ENCODE measurements at regions not wholly inside any gene's neighbourhood (a gene's known extent, or its start where the extent isn't known, plus 50 kb on each side); places are given as distances from the start of the nearest gene placed in this dataset.

DNA sequence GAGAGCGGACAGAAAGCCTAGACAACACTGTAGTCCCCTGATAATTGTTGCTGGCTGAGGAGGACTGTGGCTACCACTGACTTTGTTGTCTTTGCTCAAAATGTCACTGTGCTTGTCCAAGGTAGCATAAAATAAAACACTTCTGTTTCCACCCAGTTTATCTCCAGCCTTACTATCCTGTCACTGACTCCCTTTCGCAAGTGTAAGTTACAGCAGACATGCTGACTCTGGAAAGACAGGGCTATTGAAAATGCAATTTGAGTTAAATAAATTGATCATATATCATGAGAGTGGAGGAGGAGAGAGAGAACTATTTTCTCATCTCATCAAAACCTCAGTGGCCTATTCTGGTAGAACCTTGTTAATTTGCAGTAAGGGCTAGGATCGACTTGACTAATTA, 138.0 kb upstream of the KIRREL3 start:
- DNase-seq (ENCODE audit: low read depth in 2 of 2): no peak

DNA sequence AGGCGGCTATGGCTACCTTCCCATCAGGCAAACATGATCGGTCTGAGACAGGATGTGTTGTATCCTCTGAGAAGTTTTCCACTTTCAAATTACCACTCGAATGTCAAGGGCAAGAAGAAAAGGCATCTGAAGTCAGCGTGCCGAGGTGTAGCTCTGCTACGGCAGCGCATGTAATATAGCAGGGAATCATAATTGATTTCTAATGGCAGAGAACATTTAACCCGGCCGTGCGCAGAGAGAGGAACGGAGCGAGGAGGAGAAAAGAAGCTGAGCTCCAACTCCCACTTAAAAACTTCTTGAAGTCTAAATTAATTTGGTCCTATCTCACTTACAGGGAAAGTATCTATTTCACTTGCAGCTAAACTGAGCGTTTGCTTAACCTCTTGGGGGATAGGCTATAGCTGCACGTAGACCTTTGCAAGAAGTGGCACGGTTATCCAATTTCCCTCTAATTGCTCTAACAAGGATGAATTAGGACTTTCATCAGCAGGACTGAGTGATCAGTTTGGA, 137.3 kb upstream of the KIRREL3 start:
- no peak for DNase-seq (ENCODE audit: low read depth in 2 of 2)

DNA sequence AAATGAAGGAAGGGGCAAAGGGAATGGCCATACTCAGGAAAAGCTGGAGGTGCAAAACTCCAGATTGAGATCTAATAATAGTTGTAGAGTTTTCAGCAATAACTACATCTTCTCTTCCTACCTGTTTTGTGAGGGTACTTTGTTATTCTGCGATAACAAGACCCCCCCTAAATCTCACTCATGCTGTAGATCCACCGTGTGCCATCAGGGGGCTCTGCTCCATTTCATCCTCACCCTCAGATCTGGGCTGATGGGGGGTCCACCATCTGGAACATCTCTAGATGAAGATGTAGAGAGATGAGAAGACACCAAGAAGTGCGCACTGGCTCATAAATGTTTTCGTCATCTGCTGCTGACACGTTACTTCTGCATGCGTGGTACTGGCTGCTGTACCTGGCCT, 135.9 kb upstream of the KIRREL3 start:
- DNase-seq (ENCODE audit: low read depth in 2 of 2): no peak

DNA sequence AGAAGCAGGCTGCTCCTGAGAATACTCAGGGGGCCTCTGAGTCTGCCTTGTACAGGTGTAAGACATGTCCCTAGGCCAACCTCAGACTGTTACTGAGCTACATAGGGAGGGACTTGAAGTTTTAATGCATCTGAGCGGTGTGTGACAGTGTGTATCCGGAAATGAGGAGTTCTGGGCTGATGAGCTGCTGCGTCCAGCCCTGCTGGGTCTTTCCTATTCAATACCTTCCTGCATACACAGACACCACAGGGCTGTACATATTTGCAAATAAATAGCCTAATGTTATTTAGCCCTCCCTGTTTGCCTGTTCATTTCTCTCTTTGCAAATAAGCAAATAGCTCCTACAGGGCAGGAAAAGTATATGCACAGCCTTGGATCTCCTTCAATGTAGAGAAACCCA, 134.7 kb upstream of the KIRREL3 start:
- DNase-seq (ENCODE audit: low read depth in 2 of 2): no peak

DNA sequence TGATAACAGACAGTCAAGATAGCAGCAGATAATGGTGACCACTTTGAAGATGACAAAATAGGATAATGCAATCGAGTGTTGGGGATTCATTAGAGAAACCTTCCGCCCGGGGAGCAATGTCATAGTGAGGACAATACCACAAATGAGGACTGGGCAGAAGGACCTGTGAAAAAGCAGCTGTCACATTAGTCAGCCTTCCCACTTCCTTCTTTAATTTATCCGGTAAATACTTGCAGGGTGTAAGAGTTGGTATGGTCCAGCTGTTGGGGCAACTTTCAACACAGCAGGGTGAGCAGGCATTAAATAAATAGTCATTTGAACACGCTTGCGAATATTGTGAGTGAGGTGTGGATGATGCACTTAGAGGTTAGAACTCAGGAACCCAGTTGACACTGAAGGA, 132.5 kb upstream of the KIRREL3 start:
- no peak for DNase-seq (ENCODE audit: low read depth in 2 of 2)

DNA sequence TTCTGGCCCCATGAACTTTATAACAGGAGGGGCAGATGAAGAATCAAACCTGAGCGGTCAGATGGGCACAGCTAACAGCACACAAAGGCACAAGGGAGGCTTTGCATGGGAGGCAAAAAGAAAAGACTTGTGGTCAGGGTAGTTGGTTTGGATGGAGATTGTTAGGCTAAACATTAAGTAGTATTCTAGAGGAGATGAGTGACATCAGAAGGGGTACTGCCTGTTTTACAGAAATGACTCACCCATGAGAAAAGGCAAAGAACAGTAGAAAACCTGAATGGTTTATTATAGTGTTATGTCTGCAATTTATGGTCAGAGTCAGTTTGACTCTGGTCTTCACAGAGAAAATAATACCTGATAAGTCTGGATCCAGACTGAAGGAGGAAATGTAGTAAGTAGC, 129.8 kb upstream of the KIRREL3 start:
- DNase-seq (ENCODE audit: low read depth in 2 of 2): no peak

DNA sequence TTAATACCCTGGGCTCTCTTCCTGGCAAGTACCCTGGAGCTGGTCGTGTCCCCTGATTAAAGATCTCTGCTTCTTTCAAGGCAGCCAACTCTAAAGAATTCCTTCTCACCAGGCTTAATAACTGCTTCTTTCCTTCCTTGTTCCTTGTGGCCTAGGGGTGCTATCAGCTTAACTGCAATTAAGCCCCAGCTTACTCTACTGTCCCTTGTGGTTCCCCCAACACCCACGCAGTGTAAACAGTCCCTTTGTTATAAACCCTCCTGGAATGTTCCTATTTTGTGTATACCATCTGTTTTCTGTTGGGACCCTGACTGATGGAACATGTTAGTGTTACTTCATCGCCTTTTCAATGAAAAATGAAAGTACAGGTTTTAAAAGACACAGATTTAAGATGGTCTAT, 126.4 kb upstream of the KIRREL3 start:
- DNase-seq (ENCODE audit: low read depth in 2 of 2): no peak

DNA sequence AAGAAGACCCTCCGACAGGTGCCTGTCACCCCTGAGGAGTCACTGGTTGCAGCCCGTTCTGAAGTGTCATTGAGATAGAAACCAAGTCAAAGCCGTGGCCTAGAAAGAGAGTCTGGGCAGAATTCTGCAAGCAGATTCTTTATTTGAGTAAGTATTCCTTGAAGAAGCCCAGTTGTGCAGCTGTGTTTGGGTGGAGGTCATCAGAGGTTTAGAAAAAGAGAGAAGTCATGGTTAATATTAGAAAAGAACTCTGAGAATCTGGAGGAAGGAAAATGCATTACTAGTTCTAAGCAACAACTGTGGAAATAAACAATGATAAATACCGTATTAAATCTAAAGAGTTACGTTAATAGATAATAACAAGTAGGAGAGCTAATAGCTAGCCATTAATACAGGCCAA, 118.8 kb upstream of the KIRREL3 start:
- no peak for DNase-seq (ENCODE audit: low read depth in 2 of 2)

DNA sequence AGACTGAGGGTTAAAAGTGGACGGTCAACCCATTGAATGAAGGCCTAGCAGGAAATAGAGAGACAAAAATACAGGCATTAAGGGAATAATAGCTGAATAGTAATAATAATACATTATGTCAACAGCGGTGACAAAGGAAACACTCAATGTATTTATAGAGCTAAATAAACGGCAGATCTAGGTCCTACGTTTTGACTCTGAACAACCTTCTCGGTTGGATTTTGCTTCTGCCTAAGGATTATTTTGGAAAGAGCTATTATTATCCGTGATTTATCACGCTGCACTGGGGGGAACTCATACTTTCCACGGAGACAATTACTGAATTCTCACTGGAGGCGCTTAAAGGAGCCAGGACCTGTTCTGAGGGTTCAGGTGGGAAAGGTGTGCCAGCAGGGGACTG, 118.2 kb upstream of the KIRREL3 start:
- DNase-seq (ENCODE audit: low read depth in 2 of 2): no peak

DNA sequence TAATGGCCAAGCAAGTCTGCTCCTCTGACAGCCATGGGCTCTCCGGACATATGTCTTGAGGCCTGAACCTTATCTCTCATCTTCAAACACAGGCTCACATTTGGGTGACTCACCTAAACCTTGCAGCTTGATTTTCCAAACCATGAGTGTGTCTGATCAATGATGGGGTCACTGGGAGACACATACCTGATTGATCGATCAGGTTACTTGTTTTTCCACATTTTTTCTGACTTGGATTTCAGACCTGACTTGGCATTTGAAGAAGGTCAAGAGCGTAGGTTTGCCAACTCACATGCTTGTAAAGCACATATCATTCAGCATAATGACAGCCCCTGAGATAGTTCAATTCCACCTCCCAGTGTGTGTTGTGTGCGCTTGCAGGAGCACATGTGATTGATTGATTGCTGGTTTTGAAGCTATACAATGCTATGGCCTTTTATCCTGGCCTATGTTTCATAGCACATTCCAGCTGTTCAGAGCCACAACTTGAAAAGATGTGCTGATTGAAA, 116.7 kb upstream of the KIRREL3 start:
- no peak for DNase-seq (ENCODE audit: low read depth in 2 of 2)

DNA sequence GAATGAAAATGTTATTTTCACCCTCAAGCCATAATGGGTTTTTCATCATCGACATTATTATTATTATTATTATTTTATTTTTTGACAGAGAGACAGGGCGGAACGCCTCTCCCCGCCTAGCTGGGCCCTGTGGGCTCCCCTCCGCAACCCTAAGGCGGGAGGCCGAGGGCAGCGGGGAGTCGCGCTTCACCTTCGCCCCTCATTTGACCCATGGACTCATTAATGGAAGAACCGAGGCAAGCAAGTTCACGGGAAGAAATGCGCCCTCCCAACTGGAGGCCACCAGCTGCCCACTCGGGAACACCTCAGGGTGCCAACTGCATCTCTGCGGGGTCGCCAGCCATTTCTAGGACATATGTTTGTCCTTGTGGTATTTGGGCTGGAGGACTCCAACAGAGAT, 115.3 kb upstream of the KIRREL3 start:
- no peak for DNase-seq (ENCODE audit: low read depth in 2 of 2)

DNA sequence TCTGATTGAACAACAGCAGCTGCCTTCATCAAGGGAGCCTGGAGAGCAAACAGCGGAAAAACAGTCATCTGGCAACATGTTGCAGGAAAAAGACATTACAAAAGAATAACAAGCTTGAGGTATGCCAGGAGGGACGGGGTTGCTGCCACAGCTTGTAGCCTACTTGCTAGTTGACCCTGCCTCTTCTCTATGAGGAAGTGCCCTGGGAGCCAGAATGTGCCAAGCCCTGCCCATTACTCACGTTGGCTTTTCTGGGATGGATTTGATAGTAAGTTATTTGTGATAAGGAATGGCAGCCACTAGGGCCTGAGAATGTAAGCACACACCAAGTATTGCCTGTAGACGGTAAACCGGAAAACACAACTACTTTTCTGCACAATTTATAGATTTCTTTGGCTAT, 113.5 kb upstream of the KIRREL3 start:
- no peak for DNase-seq (ENCODE audit: low read depth in 2 of 2)

DNA sequence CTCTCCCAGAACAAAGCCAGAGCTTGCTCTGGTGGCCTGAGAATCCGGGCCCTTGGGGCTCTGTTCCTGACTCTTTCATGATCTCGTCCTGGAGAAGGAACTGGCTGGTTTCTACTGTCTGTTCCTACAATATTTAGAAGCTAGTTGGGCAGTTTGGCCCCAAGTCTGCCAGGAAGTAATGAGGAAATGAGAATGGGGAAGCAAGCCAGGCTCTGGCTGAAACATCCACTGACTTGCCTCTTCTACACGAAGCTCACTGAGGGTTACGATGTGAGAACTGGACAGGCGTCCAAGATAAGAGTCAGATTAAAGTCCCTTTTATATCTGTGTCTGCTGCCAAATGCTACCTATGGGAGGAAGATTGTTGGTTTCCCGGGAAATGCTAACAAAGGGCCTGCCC, 110.0 kb upstream of the KIRREL3 start:
- no peak for DNase-seq (ENCODE audit: low read depth in 2 of 2)

DNA sequence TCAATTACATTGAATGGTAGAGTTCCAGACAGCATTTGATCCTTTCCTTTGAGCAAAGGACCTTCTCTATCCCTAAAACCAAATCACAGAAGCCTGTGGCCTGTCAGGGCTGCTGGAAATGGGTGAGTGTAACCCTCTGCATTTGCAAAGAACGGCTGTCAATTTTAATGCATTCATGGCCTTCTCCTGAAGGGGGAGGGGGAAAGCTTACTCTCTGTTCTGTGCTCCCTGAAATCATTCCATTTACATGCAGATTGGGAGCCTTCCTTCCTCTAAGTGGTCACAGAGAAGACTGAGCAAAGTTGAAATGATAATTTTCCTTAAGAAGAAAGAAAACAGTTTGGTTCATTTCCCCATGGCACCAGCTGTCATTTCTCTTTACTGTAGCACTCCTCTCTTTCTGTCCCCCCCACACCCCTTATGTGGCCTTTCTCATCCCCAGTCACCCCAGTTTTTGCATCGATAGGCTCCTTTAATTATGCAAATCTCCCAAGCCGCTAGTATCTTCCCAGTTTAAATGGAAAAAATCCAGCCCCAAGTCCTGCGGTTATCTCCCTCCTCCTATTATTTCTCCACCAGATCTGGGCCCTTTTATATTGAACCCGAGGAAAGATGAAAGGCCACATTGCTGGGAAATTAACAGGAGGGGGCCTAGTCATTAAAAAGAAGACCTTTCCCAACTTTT, 109.4 kb upstream of the KIRREL3 start:
- DNase-seq (ENCODE audit: low read depth in 2 of 2): no peak

DNA sequence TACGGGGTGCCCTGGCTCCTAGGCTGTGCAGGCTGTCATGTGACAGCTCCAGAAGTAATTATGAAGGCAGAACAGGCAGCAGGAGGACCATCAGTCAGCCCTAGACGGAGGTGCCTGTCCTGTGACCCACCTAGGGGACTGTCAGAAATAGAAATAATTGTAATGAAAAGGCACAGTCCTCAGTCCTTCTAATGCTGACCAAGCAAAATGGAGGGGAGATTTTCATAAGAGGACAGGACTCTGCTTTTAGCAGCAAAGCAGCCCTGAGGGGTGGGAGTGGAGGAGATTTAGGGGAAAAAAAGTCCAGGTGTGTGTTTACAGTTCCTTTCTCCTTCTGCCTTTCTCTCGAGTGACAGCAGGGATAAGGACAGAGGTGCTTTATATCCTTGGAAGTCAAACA, 108.3 kb upstream of the KIRREL3 start:
- no peak for DNase-seq (ENCODE audit: low read depth in 2 of 2)

DNA sequence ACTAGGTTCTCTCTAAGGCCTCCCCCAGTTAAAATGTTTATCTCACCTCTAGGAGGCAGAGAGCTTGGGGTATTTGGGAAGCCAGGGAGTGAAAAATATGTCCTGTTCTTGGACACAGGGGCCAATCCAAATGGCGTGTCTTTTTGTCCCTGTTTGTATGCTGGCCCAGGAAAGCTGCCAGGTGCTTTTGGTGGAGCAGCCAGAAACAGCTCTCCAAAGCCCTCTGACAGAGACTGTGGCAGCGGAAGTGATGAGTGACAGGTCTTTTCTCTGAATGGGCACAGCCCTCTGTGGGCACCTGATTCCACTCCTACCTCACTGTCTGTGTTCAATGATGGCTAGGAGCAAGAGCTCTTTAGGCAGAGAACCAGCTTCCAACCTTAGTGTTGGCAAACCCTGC, 106.4 kb upstream of the KIRREL3 start:
- no peak for DNase-seq (ENCODE audit: low read depth in 2 of 2)

DNA sequence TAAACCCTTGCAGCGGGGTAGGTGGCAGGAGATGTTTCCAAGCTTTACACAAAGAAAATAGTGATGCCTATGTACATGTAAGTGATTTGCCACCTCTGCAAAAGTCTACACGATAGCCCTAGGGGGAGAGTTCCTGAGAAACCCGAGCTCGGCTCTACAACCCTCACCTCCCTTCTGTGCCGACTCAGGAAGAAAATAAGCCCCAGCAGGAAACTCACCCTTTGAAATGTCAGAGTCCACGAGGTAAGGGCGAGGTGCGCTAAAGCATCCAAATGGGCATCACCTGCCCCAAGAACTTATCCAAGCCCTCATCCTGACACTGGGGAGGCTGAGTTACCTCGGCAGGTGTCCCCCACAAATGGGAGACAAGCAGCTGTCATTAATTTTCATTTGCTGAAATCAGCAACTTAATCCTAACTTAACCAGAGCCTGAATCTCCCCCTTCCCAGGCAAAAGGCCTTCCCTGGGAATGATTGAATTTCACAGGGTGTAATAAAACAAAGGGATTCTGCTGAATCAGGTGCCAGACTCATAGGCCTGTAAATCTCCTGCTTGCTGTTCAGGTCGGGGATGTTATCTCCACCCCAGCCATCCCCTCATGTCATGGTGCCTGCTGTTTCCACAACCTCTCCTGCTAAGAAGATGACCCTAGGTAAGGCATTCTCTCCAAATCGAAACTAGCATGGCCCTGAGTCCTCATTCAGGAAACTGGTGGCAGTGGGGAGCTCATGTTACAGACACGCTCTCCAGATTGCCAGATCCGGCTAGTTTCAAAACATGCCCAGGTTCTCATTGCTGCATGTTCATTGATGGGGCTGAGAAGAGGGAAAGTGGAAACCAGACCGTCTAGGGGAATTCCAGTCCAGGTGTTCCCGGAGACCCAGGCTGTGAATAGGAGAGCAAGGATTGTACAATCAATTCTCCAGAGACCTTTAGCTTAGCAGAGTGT, 105.3 kb upstream of the KIRREL3 start:
- DNase-seq (ENCODE audit: low read depth in 2 of 2): no peak

DNA sequence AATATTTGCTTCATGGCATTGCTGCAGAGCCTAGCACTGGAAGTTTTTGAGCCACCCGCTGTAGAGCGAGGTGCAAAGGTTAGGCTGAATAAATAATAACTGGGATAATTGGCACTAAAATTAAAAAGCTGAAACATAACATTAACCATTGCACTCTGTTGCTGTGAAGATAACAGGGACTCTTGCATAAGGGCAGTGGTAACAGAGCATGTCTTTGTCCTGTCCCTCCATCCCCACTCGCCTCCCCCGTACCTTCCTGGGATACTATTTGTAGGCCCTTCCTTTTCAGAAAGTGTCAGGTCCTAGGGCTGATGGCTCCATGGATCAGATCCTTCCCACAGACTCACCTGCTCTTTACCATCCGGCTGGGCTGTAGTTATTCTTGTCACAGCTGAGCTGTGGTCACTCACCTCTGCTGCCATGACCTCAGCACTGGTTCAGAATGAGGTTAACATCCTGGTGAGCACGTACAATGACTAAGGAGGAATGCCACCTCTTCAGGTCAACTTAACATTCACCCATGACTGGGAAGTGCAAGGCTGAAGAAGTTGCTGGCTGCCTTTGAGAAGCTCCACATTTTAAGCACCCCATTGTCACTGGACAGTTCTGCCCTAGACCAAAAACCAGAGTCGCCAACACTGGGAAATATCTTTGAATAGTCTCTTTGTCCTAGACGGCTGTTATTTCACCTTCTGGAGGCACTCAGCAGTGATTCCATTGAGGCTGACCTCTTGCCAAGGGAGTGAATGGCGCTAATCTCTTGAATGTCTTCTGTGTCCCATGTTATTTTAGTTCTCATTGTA, 103.2 kb upstream of the KIRREL3 start:
- no peak for DNase-seq (ENCODE audit: low read depth in 2 of 2)

DNA sequence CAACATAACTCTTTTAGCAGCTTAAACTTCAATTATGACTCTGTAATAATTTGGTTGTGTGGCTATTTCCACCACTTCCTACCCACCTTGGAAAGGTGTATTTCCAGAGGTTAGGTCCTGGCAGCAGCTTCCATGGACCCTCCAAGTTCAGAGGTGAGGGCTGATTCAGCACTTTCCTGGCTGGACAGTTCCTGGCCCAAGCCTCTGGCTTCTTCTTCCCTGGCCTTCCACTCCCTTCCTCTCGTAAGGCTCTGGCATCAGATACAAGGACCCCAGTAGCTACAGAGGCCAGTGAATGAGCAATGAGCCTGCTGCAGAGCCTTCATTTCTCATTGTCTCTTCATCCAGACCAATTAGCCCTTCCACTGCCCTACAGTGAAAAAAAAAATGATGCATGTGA, 98.1 kb upstream of the KIRREL3 start:
- DNase-seq (ENCODE audit: low read depth in 2 of 2): no peak

DNA sequence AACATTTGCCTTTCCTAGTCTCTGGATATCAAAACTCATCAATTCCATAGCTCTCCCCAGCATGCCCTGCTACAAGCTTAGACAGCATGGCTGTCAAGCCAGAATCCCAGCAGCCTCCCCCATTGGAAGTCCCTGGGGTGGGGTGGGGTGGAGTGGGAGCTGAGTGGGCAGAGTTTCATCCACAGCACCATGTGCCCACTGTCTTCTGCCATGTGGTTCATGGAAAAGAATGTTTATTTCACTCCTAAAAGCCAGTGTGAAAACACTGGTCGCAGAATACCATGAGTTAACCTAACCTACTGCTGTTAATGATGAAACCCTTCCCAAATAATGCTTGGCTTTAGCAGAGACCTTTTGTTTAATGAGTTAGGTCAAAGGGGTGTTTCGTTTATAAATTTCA, 80.2 kb upstream of the KIRREL3 start:
- DNase-seq (ENCODE audit: low read depth in 2 of 2): no peak

DNA sequence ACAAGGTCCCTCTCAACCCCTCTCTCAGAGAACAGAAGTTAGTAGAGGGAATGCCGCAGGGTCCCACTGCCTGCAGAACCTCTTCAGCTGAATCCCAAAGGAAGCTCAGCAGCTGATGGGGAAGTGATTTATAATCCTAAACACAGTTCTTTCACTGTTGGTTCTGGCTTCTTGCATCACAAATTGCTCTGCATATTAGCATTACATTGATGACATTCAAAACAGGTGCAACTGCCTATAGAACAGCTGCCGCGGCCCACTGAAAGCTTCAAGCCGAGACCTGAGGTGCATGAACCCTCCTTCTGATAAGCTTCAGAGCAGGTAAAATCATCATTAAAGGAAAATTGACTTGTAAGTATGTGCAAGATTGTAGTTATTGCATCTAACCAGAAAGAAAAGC, 75.2 kb upstream of the KIRREL3 start:
- no peak for DNase-seq (ENCODE audit: low read depth in 2 of 2)

DNA sequence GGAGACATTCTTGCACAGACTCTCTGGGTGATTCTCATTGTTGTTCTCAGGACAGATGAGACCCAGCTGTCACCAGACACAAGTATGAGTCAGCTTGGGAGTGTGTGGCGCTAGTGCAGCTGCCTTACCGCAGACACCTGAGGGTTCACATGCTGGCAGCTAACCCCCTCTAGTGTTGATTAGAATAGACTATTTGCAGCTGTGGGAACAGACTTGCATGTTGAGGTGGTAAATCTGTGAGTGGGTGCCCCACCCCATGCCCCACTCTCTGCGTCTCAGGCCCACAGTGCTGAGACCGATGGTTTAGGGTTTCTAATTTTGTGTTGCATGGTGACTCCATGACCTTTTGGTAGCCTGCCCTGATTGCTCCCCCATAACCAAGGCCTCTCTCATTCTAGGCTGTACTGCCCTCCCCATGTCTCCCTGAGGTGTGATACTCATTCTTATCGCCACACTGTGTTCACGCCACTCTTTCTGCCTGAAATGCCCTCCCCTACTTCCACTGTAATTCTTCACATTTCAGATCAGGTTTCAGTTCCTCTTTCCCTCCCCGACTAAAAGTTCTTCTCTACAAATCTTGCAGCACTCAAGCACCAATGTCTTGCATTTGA, 73.7 kb upstream of the KIRREL3 start:
- no peak for DNase-seq (ENCODE audit: low read depth in 2 of 2)
